Stimulated activated CD4-positive, alpha-beta T cell treated with anti-CD3 and anti-CD28 coated beads, TNF-alpha, amount 100 ng/mL, for 4 hours (primary cell): ENCODE measurements at regions not wholly inside any gene's neighbourhood (a gene's known extent, or its start where the extent isn't known, plus 50 kb on each side); places are given as distances from the start of the nearest gene placed in this dataset.
"Not testable (repeated sequence)": the region's sequence is repeated elsewhere in the genome, so short reads cannot be mapped to it uniquely, and the experiment has no call there.

ENCODE experiments used
- DNase-seq, 3 experiments: peaks; one replicate each; pipeline ENCODE4 v3.0.0-alpha.2; 2020; ENCODE audit warnings: low read depth in 3 of 3

DNA sequence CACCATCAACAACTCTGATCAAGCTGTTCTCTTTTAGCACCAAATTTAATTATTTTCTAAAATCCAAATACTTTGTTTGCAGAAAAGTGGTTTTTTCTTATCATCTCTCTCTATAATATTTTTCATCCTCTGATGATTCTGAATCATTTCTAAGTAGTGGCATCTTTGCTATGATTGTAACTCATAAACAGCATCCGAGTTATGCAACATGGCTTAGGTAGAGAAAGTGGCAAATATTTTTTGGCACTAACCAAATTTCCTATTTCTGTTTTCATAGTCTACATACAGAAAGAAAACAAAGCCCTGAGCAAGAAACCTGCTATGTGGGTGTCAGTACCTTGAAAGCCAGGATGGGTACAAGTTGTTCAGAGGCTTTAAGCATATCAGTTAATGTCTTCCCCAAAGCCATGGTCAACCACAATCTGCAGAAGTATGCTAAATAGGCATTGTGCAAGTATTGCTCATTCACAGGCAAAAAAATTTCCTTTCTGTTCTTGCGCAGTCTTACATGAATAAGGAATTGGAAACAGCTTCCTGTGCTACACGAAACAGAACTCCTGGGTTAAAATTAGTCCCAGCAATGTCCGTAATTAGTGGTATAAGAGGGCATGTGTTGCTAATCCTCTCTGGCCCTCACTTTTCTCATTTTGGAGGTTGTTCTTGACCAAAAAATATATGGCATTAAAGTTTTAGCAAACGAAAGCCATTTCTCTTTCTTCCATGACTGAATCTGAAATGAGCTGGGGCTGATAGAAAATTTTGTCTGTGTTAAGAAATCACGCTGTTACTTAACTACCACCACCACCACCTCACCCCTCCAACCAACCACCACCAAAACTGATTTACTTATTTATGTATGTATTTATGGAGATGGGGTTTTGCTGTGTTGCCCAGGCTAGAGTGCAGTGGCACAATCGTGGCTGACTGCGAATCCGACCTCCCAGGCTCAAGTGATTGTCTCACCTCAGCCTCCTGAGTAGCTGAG is 325.6 kb upstream of the MAGI2 start:
- no peak for DNase-seq

DNA sequence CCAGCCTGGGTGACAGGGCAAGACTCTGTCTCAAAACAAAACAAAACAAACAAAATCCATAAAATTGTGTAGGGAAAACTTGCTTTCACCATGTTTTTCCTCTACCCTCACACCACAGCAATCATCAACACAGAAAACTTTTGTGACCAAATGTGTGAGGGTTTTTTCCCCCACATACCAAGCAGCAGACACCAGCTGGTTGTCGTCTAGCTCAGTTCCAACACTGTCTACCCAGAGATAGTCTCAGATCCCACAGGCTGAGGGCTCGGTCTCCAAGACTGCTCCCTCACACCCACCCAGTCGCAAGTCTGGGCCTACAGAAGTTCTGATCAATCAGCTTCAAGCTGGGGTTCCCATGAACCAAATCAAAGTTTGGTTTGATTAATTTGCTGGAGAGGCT is 322.4 kb upstream of the MAGI2 start:
- no peak for DNase-seq

DNA sequence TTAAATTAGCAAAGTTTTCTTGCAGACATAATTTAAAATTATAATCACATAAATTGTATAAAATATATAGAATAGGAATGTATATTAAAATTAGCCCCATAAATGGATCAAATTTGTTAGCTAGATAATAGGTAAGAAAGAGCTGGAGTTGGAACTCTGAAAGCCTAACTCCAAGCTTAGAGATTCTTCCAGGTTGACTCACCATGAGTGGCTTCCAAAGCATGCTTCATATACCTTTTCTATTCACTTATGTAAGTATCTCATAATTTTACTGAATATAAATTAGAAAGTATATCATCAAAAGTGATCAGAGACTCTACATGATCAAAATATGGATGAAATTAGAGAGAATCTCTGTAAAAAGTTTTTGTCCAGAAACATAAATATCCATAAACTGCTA is 320.7 kb upstream of the MAGI2 start:
- no peak for DNase-seq

- DNase-seq: no peak
Measured at GRCh38 chr7:79770970-79771369, 317.5 kb upstream of the MAGI2 start.

DNA sequence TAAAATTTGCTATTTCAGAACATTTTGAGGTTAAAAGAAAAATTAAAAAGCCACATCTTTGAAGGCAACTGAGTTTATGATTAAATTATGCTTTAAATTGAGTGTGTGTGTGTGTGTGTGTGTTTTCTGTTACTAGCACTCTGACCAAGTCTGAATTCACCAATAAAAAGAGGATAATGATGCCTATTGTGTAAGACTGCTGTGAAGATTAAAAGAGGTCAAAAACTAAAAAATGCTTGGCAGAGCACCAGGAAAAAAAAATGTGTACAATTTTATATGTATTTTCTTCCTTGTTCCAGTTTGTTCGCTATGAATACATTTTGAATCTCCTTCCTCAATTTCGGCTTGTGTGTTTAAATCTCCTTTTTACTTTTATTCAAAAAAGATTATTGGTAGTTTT is 316.6 kb upstream of the MAGI2 start:
- no peak for DNase-seq

GRCh38 chr7:79767876-79768560 is 314.6 kb upstream of the MAGI2 start:
- DNase-seq: not testable (repeated sequence)

GRCh38 chr7:79767192-79767591 is 313.7 kb upstream of the MAGI2 start:
- not testable (repeated sequence) for DNase-seq

GRCh38 chr7:79761876-79762429 is 308.5 kb upstream of the MAGI2 start:
- DNase-seq: no peak

DNA sequence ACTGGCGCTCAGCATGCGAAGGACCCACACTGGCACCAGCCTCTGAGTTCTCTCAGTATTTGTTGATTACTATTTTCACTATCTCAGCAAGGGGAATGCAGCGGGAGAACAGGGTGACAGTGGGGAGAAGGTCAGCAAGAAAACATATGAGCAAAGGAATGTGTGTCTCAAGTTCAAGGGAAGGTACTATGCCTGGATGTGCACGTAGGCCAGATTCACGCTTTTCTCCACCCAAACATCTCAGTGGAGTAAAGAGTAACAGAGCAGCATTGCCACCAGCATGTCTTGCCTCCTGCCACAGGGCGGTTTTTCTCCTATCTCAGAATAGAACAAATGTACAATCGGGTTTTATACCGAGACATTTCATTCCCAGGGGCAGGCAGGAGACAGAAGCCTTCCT is 297.5 kb upstream of the MAGI2 start:
- DNase-seq: not testable (repeated sequence)

DNA sequence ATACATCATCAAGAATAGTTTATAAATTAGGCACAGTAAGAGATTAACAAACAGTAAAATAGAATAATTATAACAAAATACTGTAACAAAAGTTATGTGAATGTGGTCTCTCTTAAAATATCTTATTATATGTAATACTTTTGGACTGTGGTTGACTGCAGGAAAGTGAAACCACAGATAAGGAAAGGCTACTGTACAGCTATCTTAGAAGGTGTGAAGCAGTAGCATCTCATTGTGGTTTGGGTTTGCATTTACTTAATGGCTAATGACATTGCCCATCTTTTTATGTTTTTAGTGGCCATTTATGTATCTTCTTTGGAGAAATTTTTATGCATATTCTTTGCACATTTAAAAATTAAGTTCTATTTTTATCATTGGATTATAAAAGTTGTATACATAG is 296.4 kb upstream of the MAGI2 start:
- no peak for DNase-seq

DNA sequence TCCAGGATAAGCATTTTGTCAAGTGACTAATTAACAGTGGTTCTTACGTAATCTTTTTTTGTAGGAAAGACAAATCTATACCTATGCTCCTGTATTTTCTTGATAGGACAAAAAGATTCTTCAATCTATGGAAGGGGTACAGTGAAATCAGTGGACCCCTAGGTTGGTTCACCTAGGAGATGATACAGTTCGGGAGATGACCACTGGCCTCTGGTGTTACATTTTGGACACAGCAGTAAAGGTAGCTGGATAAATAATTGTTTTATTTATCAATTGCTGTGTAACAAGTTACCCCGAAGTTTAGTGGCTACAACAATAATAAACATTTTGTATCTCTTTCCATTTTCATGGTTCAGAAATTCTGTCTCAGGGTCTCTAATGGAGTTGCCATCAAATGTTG is 288.2 kb upstream of the MAGI2 start:
- no peak for DNase-seq

- no peak for DNase-seq
Measured at GRCh38 chr7:79740076-79740475, 286.6 kb upstream of the MAGI2 start.

GRCh38 chr7:79739036-79739709 is 285.7 kb upstream of the MAGI2 start:
- DNase-seq: not testable (repeated sequence)

DNA sequence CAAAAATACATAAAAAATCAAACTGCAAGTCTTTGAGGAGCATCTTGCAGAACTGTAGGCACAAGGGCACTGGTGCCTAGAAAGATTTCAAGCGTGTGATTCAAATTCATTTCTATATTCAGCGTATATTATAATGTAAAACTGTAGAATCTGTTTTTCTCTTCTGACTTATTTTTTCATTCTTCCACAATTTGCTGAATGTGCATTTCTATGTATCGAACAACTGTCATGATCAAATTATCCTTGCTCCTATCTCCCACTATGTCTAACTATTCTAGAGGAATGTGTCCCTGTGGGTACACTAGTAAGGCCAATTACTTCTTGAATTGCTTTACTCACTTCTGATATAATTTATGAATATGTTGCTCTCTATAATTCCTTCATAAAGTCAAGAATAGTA is 283.0 kb upstream of the MAGI2 start:
- no peak for DNase-seq

DNA sequence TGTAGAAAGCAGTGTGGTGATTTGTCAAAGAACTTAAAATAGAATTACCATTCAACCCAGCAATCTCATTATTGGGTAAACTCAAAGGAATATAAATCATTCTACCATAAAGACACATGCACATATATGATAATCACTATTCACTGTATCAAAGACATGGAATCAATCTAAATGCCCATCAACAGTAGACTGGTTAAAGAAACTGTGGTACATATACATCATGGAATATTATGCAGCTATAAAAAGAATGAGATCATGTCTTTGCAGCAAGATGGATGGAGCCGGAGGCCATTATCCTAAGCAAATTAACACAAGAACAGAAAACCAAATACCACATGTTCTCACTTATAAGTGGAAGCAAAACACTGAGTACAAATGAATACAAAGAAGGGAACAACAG is 281.5 kb upstream of the MAGI2 start:
- DNase-seq: no peak

GRCh38 chr7:79734181-79734580 is 280.7 kb upstream of the MAGI2 start:
- DNase-seq: no peak

DNA sequence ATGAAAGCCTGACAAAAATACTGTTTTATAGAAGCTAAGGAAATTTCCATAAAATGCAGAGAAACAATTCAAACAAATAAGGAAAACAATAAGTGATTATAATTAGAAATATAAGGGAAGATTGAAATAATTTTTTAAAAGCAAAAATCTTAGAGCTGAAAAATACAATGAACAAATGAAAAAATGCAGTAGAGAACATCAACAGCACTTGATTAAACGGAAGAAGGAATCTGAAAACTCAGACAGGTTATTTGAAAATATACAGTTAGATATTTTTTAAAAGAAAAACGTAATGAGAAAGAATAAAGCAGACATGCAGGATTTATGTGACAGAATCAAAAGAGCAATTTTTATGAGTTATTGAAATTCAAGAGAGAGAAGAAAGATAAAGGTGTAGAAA is 279.1 kb upstream of the MAGI2 start:
- no peak for DNase-seq

DNA sequence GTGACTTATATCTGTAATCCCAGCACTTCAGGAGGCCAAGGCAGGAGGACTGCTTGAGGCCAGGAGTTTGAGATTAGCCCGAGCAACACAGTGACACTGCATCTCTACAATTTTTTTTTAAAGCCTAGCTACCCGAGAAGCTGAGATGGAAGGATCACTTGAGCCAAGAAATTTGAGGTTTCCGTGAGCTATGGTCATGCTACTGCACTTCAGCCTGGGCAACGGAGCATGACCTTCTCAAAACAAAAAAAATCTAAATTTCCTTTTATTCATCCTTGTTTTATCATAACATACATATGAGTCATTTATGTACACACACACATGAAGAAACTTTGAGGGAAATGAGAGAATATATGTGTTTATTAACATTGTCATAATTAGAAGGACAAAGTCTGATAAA is 277.5 kb upstream of the MAGI2 start:
- DNase-seq: no peak

DNA sequence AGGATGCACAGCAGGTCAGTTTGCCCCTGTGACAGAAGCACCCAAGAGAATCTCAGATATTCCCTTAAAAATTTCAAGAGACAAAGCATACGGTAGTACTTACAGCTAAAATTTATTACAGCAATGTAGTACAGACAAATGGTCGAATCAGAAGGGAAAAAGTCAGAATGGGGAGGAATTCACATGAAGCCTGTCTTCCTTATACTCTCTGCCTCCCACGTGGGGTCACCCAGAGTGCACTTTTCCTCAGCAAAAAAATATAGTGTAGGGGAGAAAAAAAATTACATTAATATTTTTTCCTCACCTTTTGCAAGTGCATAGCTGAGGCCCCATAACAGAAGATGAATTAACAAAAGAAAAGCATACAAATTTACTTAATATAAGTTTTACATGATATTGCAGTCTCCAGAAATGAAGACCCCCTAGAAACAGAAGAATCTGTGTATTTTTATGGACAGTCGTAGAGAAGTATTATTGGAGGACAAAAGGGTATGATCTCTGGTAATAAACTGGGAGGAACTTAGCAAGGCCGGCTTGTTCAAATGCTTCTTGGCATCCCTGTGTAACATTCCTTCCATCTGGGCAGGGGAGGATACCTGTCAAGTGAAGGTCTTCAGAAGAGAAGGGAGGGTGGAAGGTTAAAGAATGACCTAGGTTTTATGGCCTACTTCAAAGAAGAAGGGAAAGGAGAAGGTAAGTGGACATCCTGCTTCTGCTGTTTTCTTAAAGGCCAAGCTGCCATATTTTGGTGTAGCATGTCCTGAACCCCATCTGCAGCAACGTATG is 270.6 kb upstream of the MAGI2 start:
- no peak for DNase-seq

DNA sequence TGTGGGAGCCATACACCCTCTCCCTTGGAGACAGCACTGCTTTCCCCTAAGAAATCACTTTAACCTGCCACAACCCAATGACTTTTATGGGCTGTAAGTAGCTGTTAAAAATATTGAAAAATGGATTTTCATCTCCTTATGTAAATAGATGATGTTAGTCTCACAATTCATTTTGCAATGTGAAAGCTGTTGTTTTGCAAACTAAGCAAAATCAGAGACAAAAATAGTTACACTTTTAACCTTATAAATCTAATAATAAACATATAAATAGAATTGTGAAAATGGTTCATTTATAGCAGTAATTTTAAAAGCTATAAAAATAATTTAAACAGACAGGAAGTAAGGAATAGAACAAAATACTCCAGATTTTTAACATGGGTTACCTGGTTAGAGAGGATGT is 268.8 kb upstream of the MAGI2 start:
- DNase-seq: no peak

DNA sequence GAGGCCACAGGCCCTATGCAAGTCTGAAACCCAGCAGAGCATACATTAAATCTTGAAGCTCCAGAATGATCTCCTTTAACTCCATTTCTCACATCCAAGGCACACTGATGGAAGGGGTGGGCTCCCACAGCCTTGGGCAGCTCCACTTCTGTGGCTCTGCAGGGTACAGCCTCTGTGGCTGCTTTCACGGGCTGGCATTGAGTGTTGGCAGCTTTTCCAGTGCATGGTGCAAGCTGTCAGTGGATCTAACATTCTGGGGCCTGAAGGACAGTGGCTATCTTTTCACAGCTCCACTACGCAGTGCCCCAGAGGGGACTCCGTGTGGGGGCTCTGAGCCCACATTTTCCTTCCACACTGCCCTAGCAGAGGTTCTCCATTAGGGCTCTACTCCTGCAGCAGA is 265.7 kb upstream of the MAGI2 start:
- no peak for DNase-seq
